NCI-H1092 (cell line): ENCODE measurements at regions not wholly inside any gene's neighbourhood (a gene's known extent, or its start where the extent isn't known, plus 50 kb on each side); places are given as distances from the start of the nearest gene placed in this dataset.

ENCODE experiments used
- DNase-seq: peaks from one replicate; lab custom pipeline; 2025; lab: John Stamatoyannopoulos, UW

DNA sequence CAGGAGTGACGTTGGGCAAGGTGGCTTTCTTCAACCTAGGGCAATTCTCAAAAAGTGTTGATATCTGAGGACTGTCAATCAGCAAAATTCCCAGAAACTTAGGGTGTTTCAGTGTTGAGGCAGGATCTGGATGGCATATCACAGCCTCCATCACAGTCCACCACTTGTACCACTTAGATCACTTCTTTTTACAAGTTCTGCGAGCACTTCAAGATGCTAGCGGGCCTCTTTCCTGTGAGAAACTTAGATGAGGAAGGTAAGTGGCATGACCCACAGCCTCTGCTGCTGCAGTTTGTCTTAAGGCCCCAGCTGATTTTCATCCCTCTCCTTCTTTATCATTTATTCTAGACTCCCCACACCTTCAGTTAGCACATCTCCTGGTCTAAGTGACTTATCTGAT, 295.4 kb upstream of the ZNF521 start:
- no peak for DNase-seq

DNA sequence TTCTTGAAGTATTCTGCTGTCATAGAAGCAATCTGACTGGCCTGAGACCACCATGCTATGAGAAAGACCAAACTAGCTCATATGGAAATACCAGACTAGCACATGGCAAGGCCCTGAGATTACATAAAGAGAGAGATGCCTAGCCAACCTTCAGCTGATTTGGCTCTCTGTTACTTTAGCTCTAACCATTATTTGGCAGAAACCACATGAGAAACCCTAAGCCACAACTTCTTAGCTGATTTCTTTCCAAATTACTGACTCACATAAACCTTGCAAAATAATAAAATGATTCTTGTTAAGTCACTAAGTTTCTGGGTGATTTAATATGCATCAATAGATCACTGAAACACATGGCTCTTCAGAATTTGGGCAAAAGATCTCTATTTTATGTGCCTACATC, 295.0 kb upstream of the ZNF521 start:
- no peak for DNase-seq

DNA sequence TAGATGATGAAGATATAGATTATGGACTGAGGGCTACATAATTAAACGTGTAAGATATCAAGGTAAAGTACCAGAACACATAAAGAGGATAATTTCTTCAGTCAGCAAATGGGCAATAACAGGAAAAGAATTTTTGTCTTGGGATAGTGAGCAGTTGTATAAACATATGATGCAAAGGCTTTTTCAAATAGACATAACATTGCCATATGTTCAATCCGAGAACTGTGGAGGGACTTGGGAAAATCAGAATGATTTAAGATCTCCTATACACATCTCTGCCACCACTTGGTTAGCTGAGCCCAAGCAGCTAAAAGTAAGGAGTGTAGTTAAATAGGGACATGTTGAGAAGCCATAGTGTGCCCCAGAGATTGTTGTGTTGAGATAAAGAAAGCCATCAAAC, 287.6 kb upstream of the ZNF521 start:
- DNase-seq: no peak

GRCh38 chr18:25633563-25633962, 281.6 kb upstream of the ZNF521 start:
- DNase-seq: no peak

DNA sequence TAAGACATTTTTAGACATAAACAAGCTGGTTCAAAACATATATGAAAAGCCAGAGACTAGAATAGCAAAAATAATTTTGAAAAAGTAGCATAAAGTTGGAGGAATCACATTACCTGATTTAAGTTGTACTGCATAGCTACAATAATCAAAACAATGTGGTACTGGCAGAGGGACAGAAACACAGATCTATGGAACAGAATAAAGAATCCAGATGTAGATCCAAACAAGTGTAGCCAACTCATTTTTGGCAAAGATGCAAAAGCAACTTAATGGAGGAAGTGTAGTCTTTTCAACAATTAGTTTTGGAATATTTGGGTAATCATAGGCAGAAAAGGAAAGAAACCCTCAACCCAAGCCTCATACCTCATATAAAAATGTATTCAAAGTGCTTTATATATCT, 278.7 kb upstream of the ZNF521 start:
- no peak for DNase-seq

DNA sequence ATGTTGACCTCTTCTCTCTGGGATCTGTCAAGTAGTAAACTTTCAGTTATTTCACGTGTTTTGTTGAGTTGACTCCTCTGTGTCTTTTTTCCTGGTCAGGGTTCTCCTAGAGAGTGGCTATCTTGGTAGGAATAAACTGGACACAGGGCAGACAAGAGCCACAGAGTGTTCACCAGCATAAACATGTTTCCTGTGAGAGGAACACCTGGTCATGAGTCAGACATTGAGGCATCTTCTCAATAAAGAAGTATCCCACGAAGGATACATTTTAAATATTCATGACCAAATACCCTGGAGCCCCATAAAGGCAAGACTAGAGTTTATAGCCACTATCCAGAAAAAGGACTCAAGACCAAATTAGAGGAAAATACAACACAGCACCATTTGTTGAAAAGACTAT, 269.7 kb upstream of the ZNF521 start:
- no peak for DNase-seq

GRCh38 chr18:25621144-25621543, 269.2 kb upstream of the ZNF521 start:
- DNase-seq: no peak

- DNase-seq: no peak
Observed at GRCh38 chr18:25614168-25614567, 262.2 kb upstream of the ZNF521 start.

GRCh38 chr18:25612466-25612865, 260.5 kb upstream of the ZNF521 start:
- no peak for DNase-seq

GRCh38 chr18:25608091-25608490, 256.1 kb upstream of the ZNF521 start:
- no peak for DNase-seq

DNA sequence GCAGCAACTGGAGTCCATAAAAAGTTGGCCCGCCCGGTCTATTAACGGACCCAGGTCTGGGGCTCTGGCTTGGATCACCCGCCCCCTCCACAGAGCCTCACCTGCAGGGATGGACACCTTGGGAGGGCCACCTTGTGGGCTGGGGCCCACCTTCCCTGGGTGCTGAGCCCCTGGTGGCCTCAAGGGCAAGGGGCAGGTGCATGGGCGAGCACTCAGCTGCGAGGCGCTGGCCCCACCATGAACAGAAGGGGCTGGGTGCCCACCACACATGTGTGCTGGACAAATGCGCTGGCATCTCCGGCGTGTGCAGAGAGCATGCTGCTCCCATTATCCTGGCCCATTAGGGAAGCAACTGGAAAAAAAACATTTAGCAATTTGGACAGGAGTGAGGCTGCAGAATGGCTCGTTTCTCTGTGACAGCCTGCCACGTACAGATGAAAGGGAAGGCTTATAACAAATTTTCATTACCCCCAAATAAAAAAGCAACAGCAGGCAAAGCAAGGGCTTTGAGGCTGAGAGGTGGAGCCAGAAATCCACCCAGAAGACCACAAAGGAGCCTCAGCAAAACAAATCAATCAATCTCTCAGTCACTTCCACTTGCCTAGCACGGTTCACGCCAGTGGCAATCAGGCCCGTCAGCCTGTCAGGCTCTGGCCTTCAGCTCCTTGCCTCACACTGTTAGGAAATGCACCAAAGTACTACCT, 253.1 kb upstream of the ZNF521 start:
- DNase-seq: no peak

GRCh38 chr18:25604196-25604893, 252.4 kb upstream of the ZNF521 start:
- no peak for DNase-seq

DNA sequence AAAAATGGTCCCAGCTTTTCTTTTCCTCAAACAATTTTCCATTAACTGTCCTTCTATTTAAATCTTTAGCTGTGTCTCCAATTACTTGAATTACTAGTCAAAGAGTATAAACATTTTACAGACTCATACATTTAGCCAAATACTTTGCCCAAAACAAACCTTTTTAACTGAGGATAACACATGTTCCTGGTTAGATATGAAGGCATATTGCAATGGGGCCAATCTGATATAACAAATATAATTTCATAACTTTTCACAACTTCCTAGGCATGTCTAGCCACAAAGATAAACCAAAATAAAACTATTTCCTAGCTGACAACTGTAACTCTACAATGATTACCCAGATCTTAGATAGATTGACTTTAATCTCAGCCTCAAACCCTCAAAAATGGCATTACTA, 247.5 kb upstream of the ZNF521 start:
- no peak for DNase-seq

- no peak for DNase-seq
Observed at GRCh38 chr18:25597476-25597875, 245.5 kb upstream of the ZNF521 start.

GRCh38 chr18:25595274-25596060, 243.5 kb upstream of the ZNF521 start:
- no peak for DNase-seq

- DNase-seq: no peak
Observed at GRCh38 chr18:25594351-25594750, 242.4 kb upstream of the ZNF521 start.

- DNase-seq: no peak
Observed at GRCh38 chr18:25592804-25593360, 240.9 kb upstream of the ZNF521 start.

DNA sequence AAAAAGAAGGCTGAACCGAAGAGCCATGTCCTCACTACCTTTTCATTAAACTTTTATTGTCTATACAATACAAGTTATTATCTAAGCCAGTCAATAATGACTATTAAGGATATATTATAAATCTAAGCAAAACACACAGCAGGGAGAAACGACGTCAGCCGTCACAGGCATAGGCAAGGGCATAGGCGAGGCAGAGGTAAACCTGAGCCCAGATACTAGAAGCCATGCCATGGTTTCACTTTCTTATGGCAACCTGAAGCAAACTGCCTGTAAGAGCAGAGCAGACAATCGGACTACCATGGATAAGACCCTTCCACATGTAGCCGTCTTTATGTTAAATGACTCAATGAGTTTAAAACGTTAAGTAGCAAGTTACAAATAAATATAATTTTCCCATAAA, 238.5 kb upstream of the ZNF521 start:
- DNase-seq: no peak

- no peak for DNase-seq
Observed at GRCh38 chr18:25587545-25587944, 235.6 kb upstream of the ZNF521 start.

GRCh38 chr18:25568986-25569385, 217.0 kb upstream of the ZNF521 start:
- no peak for DNase-seq

DNA sequence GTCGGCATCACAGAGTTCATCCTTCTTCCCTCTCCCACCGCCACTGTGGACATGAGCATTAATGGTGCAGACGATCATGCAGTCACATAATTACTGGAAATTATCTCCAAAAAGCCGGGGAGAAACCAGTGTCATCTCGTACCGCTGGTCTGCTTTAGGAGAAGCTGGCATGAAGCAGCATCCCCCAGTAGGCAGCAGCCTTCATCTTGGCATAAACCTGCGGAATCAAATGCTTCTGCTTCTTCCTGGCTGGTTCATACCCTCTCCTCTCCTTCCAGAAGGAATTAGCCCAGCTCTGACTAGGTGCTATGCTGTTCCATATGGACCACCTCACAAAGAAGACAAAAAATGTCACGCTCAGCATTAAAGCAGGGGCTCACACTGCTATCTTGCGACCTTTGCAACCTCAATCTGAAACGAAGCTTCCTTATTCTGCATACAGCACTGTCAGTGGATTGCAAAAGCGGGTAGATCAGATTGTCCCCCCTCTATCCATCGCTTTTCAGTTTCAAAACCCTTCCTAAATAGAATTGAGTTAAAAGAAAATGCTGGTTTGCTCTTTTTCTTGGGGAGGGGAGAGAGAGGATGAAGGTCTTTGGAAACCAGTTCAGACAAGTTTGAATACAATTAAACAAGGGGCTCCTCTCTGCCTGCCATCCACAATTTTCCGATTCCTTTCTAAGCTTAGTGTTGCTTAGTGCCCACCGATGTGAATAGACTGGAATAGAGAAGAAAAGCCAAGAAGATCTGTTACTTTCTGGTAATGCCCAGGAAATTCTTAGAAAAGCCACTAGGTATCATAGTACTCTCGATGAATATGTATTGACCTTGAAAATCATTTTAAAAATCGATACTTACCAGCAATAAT, 212.1 kb upstream of the ZNF521 start:
- DNase-seq: no peak

DNA sequence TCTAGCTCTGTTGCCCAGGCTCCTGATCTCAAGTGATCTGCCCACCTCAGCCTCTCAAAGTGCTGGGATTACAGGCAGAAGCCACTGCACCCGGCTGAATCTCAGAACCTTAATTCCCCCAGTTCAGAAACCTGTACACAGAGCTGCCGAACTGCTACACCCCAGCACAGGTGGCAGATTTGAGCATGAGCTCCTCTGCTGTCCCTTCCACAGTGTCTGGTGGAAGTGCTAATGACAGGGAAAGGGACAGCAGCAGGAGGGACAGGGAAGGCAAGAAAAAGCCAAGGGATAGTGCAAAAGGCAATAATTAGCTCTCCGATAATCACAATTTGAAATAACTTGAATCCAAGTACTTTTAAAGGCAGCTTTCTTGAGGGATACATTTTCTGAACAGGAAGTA, 211.4 kb upstream of the ZNF521 start:
- no peak for DNase-seq
